ENCODE measurements at regions not wholly inside any gene's neighbourhood (a gene's known extent, or its start where the extent isn't known, plus 50 kb on each side); places are given as distances from the start of the nearest gene placed in this dataset.

- no peak overlapping the region for H3K4me3 ChIP-seq (ENCODE audit: low read depth, low read length)
- no peaks in the 10 kb centered on the region for H3K36me3 ChIP-seq (ENCODE audit: control insufficient read depth, insufficient read depth, low read length)
- no peaks in the 10 kb centered on the region for H3K27me3 ChIP-seq (ENCODE audit: control insufficient read depth, insufficient read depth, low read length)
- DNase-seq (ENCODE audit: low read depth), result no peak
- no peak for FAIRE-seq
- TF ChIP-seq CTCF (IDR thresholded peaks at IDR 0.05; ENCODE audit: insufficient read depth, low read length, severe bottlenecking), result no peak
Measured at GRCh38 chr13:31441800-31442510, 242.2 kb downstream of the B3GLCT start.

- no peaks in the 10 kb centered on the region for H3K36me3 ChIP-seq (ENCODE audit: control insufficient read depth, insufficient read depth, low read length)
- DNase-seq (ENCODE audit: low read depth) (no peak), FAIRE-seq (no peak)
- H3K4me3 ChIP-seq (ENCODE audit: low read depth, low read length), result no peak overlapping the region
- no peak for TF ChIP-seq CTCF (IDR thresholded peaks at IDR 0.05; ENCODE audit: insufficient read depth, low read length, severe bottlenecking)
- H3K27me3 ChIP-seq (ENCODE audit: control insufficient read depth, insufficient read depth, low read length), result no peaks in the 10 kb centered on the region
Measured at GRCh38 chr13:31442571-31442970, 242.8 kb downstream of the B3GLCT start.

DNA sequence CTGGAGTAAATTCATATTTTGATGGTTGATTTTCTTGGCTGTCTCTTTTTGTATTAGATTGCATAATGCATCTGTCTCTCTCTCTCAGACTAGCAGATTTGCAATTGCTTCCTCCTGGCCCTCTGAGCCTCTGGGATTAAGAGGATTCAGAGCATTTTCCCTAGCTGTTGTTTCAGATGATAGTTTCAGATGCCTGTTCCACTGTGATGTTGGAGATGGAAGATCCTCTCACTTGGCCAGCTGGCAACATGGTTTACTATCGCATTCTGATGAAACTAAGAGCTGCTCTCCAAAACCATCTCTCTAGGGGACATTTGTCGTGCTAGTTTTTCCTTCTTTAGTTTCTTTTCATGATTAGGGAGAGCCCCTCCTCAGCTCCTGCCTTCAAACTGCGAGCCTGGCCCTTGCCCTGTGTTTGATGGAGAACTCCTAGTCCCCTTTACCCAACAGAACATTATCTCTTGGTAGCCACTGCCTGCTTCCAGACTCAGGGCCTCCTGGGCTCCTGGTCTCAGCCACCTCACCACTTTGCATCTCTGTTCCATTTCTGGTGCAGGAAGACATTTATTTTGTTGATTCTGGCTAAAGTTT is 244.6 kb downstream of the B3GLCT start:
- FAIRE-seq, result no peak
- H3K4me3 ChIP-seq (ENCODE audit: low read depth, low read length), result no peak overlapping the region
- no peaks in the 10 kb centered on the region for H3K36me3 ChIP-seq (ENCODE audit: control insufficient read depth, insufficient read depth, low read length)
- no peak for DNase-seq (ENCODE audit: low read depth)
- TF ChIP-seq CTCF (IDR thresholded peaks at IDR 0.05; ENCODE audit: insufficient read depth, low read length, severe bottlenecking), result no peak
- H3K27me3 ChIP-seq (ENCODE audit: control insufficient read depth, insufficient read depth, low read length), result no peaks in the 10 kb centered on the region

DNA sequence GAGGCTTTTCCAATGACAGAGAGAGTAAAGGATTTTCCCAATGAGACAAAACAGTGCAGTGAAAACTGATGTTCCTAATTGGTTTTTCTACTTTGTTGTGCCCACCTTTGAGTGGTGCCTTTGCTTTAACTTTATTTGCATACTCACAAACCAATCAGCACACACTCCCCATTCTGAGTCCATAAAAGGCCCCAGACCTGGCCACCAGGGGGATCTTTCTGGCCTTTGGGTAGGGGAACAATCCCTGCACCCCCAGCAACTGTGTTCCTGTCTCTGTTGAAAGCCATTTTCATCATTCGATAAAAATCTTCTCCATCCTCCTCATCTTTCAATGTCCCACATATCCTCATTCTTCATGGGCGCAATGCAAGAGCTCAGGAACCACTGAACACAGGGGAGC is 252.8 kb downstream of the B3GLCT start:
- H3K4me3 ChIP-seq (ENCODE audit: low read depth, low read length), result no peak overlapping the region
- DNase-seq (ENCODE audit: low read depth), result no peak
- no peaks in the 10 kb centered on the region for H3K27me3 ChIP-seq (ENCODE audit: control insufficient read depth, insufficient read depth, low read length)
- H3K36me3 ChIP-seq (ENCODE audit: control insufficient read depth, insufficient read depth, low read length), result no peaks in the 10 kb centered on the region
- no peak for TF ChIP-seq CTCF (IDR thresholded peaks at IDR 0.05; ENCODE audit: insufficient read depth, low read length, severe bottlenecking)
- no peak for FAIRE-seq

- DNase-seq (ENCODE audit: low read depth), result no peak
- no peak overlapping the region for H3K4me3 ChIP-seq (ENCODE audit: low read depth, low read length)
- no peaks in the 10 kb centered on the region for H3K27me3 ChIP-seq (ENCODE audit: control insufficient read depth, insufficient read depth, low read length)
- H3K36me3 ChIP-seq (ENCODE audit: control insufficient read depth, insufficient read depth, low read length), result no peaks in the 10 kb centered on the region
- no peak for FAIRE-seq
- TF ChIP-seq CTCF (IDR thresholded peaks at IDR 0.05; ENCODE audit: insufficient read depth, low read length, severe bottlenecking), result no peak
Measured at GRCh38 chr13:31455581-31455980, 255.8 kb downstream of the B3GLCT start.

DNA sequence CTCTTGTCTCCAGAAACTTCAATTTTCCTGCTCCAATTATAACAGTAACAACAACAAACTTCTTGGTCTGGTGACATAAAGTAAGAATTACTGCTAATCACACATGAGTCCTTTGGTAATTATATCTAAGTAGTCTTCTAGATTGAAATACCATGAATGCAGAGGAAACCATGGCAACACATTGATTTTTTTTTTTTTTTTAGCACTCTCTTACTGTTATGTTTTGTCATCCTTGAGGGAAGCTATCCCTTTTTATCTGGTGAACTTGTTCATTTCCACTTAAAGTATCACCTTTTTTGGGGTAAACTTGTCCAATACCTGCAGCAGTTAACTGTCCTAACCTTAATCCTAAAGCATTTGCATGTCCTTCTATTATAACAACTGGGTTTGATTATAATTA is 256.3 kb downstream of the B3GLCT start:
- DNase-seq (ENCODE audit: low read depth) (no peak), FAIRE-seq (no peak)
- no peak for TF ChIP-seq CTCF (IDR thresholded peaks at IDR 0.05; ENCODE audit: insufficient read depth, low read length, severe bottlenecking)
- Histone ChIP-seq H3K36me3 (ENCODE audit: control insufficient read depth, insufficient read depth, low read length) (no peaks in the 10 kb centered on the region), H3K27me3 (ENCODE audit: control insufficient read depth, insufficient read depth, low read length) (no peaks in the 10 kb centered on the region), H3K4me3 (ENCODE audit: low read depth, low read length) (no peak overlapping the region)

All from bronchial epithelial cell (primary cell).